Thyroid gland (tissue), 4 donors: ENCODE measurements at regions not wholly inside any gene's neighbourhood (a gene's known extent, or its start where the extent isn't known, plus 50 kb on each side); places are given as distances from the start of the nearest gene placed in this dataset.

Experiments used
- CTCF ChIP-seq, 6 experiments: fragments of 200-600 bp in 3 of 6; fragments of 450-650 bp in 3 of 6; sonication (generic) in 3 of 6; IDR thresholded peaks; one replicate each; pipeline ENCODE4 v1.5.1; 2016 to 2019; ENCODE audit warnings: antibody characterized with exemption in 6 of 6, mild to moderate bottlenecking in 2 of 6, inconsistent platforms in 1 of 6, moderate library complexity in 1 of 6
- POLR2A ChIP-seq, 2 donors: fragments of 450-650 bp; IDR thresholded peaks; one replicate each; pipeline ENCODE4 v1.6.1; 2017; ENCODE audit warnings: antibody characterized with exemption in 2 of 2, mild to moderate bottlenecking in 2 of 2, moderate library complexity in 1 of 2

- TF ChIP-seq CTCF (IDR thresholded peaks at IDR 0.05), result no peak
- TF ChIP-seq POLR2A (IDR thresholded peaks at IDR 0.05), result no peak
Measured at GRCh38 chr13:37427843-37428494, 170.6 kb downstream of the POSTN start.
